SH-SY5Y (cell line): ENCODE measurements at regions not wholly inside any gene's neighbourhood (a gene's known extent, or its start where the extent isn't known, plus 50 kb on each side); places are given as distances from the start of the nearest gene placed in this dataset.

Experiments
- GATA2 ChIP-seq: IDR thresholded peaks from 2 replicates; pipeline ENCODE4 v1.6.1; 2011; ENCODE audit warnings: mild to moderate bottlenecking, low read depth, low read length
- GATA3 ChIP-seq: IDR thresholded peaks from 2 replicates; pipeline ENCODE4 v1.6.1; 2011; ENCODE audit warnings: low read depth, mild to moderate bottlenecking, low read length, moderate library complexity

- no peak for TF ChIP-seq GATA2
- no peak for TF ChIP-seq GATA3
These were observed 94.8 kb upstream of the GDF10 start for GRCh38 chr10:47205192-47205591.
